ENCODE measurements at regions not wholly inside any gene's neighbourhood (a gene's known extent, or its start where the extent isn't known, plus 50 kb on each side); places are given as distances from the start of the nearest gene placed in this dataset.
"Not testable (repeated sequence)": the region's sequence is repeated elsewhere in the genome, so short reads cannot be mapped to it uniquely, and the experiment has no call there.

DNA sequence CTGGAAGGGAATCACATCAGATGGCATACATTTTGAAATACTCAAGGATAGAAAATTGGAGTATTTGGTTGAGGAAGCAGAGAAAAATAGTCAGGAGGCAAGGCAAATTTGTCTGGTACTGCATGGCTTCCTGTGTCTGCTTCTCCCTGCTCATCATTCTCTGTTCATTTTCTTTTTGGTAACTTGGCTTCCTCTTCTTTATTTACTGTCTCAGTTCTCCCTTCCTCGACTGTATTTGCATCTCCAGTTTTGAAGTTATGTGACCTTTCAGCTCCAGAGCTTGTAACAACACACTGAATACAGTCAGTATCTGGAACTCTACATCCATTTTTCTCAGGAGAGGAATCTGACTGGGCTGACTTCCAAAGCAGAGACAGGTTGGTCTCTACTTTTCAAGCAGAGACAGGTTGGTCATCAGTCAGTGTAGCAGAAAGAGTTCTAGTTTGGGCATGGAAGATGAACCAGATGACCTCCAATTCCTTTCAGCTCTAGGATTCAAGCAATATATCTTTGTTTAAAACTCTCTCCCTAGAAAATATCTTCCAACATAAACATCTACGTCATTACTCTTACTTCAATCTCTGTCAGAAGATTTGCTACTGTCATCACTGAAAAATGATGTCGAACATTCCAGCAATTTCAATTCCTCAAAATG is 571.2 kb downstream of the ADGRL2 start:
- TF ChIP-seq, protein P1, sequence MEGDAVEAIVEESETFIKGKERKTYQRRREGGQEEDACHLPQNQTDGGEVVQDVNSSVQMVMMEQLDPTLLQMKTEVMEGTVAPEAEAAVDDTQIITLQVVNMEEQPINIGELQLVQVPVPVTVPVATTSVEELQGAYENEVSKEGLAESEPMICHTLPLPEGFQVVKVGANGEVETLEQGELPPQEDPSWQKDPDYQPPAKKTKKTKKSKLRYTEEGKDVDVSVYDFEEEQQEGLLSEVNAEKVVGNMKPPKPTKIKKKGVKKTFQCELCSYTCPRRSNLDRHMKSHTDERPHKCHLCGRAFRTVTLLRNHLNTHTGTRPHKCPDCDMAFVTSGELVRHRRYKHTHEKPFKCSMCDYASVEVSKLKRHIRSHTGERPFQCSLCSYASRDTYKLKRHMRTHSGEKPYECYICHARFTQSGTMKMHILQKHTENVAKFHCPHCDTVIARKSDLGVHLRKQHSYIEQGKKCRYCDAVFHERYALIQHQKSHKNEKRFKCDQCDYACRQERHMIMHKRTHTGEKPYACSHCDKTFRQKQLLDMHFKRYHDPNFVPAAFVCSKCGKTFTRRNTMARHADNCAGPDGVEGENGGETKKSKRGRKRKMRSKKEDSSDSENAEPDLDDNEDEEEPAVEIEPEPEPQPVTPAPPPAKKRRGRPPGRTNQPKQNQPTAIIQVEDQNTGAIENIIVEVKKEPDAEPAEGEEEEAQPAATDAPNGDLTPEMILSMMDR (IDR thresholded peaks at IDR 0.05; ENCODE audit: control insufficient read depth, insufficient read depth, low read depth, low read length, missing control alignments), result no peak
- no peak overlapping the region for H3K4me3 ChIP-seq (ENCODE audit: control insufficient read depth, low read depth, low read length)
- DNase-seq (ENCODE audit: low read depth), result no peak

DNA sequence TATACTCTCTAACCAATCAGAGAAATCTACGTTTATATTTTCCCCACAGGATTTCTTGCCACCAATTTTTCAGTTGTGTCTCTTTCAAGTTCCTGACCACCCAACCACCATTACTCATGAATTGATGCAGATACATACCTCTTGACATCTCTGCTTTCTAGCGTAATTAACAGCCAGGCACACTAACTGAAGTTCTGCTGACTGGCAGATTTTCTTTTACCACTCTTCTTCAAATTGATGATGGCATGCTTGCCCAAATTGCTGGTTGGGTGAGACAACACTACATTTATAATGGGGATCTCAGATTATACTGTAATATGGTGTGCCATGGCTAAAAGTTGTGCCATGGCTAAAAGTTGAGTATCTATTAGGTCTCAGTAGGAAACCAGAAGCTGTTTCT is 566.7 kb downstream of the ADGRL2 start:
- DNase-seq (ENCODE audit: low read depth), result no peak
- TF ChIP-seq, protein P1 (IDR thresholded peaks at IDR 0.05; ENCODE audit: control insufficient read depth, insufficient read depth, low read depth, low read length, missing control alignments), result no peak

DNA sequence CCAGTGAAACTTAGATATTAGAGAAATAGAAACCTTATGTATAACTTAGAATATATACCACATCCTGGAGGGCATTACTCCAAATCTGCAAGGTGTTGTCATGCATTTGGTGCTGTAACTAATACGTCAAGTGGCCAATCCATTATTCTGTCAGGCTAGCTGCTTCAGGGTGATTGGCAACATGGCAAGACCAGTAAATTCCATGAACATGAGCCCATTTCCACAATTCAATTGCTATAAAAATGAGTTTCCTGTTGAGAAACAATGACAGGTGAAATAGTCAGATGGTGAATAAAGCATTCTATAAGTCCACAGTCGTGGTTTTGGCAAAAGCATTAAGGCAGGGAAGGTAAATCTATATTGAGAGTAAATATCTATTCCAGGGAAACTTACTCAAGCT is 566.0 kb downstream of the ADGRL2 start:
- H3K4me3 ChIP-seq (ENCODE audit: control insufficient read depth, low read depth, low read length), result no peak overlapping the region
- DNase-seq (ENCODE audit: low read depth), result no peak
- TF ChIP-seq, protein P1 (IDR thresholded peaks at IDR 0.05; ENCODE audit: control insufficient read depth, insufficient read depth, low read depth, low read length, missing control alignments), result no peak

More for the DNA sequence above, 566.7 kb downstream of the ADGRL2 start:
- H3K4me3 ChIP-seq (ENCODE audit: control insufficient read depth, low read depth, low read length), result no peak overlapping the region

DNA sequence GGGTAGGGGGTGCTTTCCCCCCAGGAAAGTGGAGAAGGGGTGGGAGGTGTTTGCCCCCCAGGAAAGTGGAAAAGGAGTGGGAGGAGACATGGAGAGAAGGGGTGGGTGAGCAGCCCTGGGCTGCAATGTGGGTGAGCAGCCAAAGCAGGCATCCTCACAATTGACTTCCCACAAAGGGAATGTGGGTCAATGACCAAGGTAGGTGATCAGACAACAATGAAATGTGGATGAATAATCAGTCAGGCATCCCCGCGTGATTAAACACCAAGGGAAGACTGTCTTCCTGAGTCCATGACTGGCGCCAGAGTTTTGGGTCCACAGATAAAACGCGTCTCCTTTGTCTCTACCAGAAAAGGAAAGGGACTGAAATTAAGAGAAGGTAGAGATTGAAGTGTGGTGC is 558.8 kb downstream of the ADGRL2 start:
- not testable (repeated sequence) for H3K4me3 ChIP-seq (ENCODE audit: control insufficient read depth, low read depth, low read length); DNase-seq (ENCODE audit: low read depth)

DNA sequence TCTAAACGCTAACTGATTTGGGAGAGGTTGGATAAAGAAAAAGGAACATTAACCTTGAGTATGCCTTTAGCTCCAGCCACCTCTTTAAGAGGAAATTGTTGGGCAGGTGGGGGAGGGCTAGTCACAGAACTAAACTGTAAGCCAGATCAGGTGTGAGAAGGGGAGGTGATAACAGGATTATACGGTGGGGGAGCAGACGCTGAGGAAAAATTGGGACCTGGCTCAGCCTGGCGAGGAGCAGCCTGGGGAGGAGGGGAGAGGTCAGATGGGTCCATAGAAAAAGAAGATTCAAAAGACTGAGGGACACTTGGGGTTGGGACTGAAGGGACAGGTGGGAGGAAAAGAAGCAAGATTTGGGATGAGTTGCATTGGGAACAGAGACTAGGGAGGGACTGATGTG is 558.0 kb downstream of the ADGRL2 start:
- not testable (repeated sequence) for H3K4me3 ChIP-seq (ENCODE audit: control insufficient read depth, low read depth, low read length); DNase-seq (ENCODE audit: low read depth)

DNA sequence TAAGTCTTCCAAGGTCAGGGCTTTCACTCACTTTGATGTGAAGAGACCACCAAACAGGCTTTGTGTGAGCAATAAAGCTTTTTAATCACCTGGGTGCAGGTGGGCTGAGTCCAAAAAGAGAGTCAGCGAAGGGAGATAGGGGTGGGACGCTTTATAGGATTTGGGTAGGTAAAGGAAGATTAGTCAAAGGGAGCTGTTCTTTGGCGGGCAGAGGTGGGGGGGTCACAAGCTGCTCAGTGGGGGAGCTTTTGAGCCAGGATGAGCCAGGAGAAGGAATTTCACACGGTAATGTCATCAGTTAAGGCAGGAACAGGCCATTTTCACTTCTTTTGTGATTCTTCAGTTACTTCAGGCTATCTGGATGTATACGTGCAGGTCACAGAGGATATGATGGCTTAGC is 553.8 kb downstream of the ADGRL2 start:
- DNase-seq (ENCODE audit: low read depth); H3K4me3 ChIP-seq (ENCODE audit: control insufficient read depth, low read depth, low read length): not testable (repeated sequence)

DNA sequence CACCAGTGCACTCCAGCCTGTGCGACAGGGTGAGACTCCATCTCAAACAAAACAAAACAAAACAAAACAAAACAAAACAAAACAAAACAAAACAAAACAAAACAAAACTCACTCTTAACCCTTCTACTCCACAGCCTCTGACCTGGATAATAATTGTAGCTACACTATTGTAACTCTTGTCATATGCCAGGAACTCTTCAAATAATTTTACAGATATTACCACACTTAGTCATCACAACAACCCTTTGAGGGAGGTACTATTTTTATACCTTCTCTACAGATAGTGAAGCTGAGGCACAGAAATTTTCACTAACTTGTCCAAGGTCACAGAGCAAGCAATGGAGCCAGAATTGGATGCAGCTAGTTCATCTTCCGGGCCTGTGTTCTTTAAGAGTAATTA is 547.8 kb downstream of the ADGRL2 start:
- no peak overlapping the region for H3K4me3 ChIP-seq (ENCODE audit: control insufficient read depth, low read depth, low read length)
- no peak for DNase-seq (ENCODE audit: low read depth)
- TF ChIP-seq, protein P1 (IDR thresholded peaks at IDR 0.05; ENCODE audit: control insufficient read depth, insufficient read depth, low read depth, low read length, missing control alignments), result no peak

DNA sequence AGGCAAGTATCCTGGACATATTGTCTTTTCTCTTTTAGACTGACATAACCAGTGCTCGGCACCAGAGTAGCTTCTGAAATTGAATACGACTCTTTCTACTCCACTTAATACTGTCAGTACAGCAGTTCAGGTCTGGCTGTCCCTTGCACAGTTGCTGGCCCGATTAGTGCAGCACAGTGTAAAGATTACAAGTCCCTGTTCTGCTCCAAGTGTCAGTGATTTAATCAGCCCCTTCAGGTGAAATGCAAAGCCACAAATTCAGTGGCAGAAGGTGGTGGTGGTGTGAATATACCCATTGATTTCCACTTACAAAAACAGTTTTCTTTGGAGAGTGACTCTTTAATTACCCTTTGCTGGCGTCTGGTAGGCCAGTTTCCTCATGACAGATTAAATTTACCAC is 545.4 kb downstream of the ADGRL2 start:
- no peak for DNase-seq (ENCODE audit: low read depth)
- no peak overlapping the region for H3K4me3 ChIP-seq (ENCODE audit: control insufficient read depth, low read depth, low read length)
- TF ChIP-seq, protein P1 (IDR thresholded peaks at IDR 0.05; ENCODE audit: control insufficient read depth, insufficient read depth, low read depth, low read length, missing control alignments), result no peak
